Activated CD4-positive, alpha-beta T cell treated with anti-CD3 and anti-CD28 coated beads for 36 hours (primary cell): ENCODE measurements at regions not wholly inside any gene's neighbourhood (a gene's known extent, or its start where the extent isn't known, plus 50 kb on each side); places are given as distances from the start of the nearest gene placed in this dataset.
A peak's percentile ranks its signal among the peaks of the same experiment; 100 is the strongest.

ENCODE experiments used
- ATAC-seq: fragments of 200-7000 bp; cut with Tn5 transposase; one replicate; pipeline ENCODE4 v1.10.0; 2021; ENCODE audit warnings: mild to moderate bottlenecking, moderate library complexity
- CTCF ChIA-PET: fragments of 350-600 bp; sonication (Branson Sonifier 250); formaldehyde crosslinking; loops from one replicate; lab custom pipeline; 2021; ENCODE audit warnings: antibody characterized with exemption; lab: Charles Lee
- POLR2A ChIA-PET: fragments of 350-600 bp; sonication (Branson Sonifier 250); formaldehyde crosslinking; loops from one replicate; lab custom pipeline; 2021; ENCODE audit warnings: antibody characterized with exemption, inconsistent platforms; lab: Charles Lee
- DNase-seq: peaks from one replicate; pipeline ENCODE4 v3.0.0-alpha.2; 2020
- H3K27ac Mint-ChIP-seq: one replicate; pipeline ENCODE4 v1.8.0; 2021; ENCODE audit warnings: mixed read lengths
- H3K27me3 Mint-ChIP-seq: one replicate; pipeline ENCODE4 v1.8.0; 2021; ENCODE audit warnings: mixed read lengths
- H3K36me3 Mint-ChIP-seq: one replicate; pipeline ENCODE4 v1.8.0; 2021; ENCODE audit warnings: low read depth, mixed read lengths
- H3K4me1 Mint-ChIP-seq: one replicate; pipeline ENCODE4 v1.8.0; 2021; ENCODE audit warnings: mixed read lengths
- H3K4me3 Mint-ChIP-seq: one replicate; pipeline ENCODE4 v1.8.0; 2021; ENCODE audit warnings: mild to moderate bottlenecking, moderate library complexity, mixed read lengths
- H3K9me3 Mint-ChIP-seq: one replicate; pipeline ENCODE4 v1.8.0; 2021; ENCODE audit warnings: low read depth, mixed read lengths
- intact Hi-C, 2 experiments: fragments of 100-400 bp; cut with DNase I in 1 of 2; cut with micrococcal nuclease in 1 of 2; formaldehyde crosslinking; loops; one replicate each; pipeline versions ENCODE4 v1.14.2 to v1.15.1; 2022 to 2024; cut with DNase I, micrococcal nuclease

DNA sequence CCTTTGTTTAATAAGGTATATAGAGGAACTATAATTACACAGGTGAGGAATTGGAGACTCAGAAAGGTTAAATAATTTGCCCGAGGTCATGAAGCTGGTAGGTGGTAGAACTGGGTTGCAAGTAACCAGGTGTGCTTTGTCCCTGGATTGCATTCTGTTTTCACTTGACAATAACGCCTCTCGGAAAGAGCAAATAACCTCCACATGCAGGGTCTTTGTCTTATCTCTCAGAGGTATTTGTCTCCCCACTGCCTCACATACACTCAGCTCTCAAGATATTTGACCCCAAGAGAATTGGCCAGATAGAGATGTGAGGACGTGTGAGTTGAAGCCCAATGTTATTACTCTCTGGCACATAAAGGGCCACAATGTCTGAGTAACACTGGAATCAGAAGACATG lies 320.9 kb upstream of the ONECUT1 start:
- Mint-ChIP-seq H3K4me1 (no peaks in the 10 kb centered on the region), H3K27ac (no peak overlapping the region), H3K36me3 (no peaks in the 10 kb centered on the region), H3K9me3 (no peaks in the 10 kb centered on the region), H3K4me3 (no peak overlapping the region), H3K27me3 (peaks cover 4% of the 10 kb centered on the region)
- intact Hi-C loops, result no loop called here
- ChIA-PET CTCF (no interaction called here), POLR2A (no interaction called here)
- DNase-seq (no peak), ATAC-seq (no peak)

DNA sequence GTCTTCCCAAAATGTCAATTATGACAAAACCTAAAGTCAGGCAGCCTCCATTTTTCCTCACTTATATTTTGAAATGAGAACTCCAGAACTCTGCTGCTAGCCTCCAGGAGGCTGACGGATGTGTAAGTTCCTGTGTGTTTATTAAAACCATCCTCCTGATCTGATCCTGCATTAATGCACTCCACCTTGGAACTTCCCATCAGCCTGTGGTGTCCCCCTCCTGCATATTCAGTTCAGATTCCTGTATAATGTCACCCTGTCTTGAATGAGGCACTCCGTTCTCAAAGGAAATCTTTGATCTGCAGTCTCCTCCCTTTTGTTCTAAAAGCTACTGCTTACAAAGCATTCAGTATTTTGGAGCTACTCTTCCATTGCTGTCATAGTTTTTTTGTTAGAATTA lies 318.2 kb upstream of the ONECUT1 start:
- ChIA-PET CTCF (no interaction called here), POLR2A (no interaction called here)
- Mint-ChIP-seq H3K27me3 (peaks cover 4% of the 10 kb centered on the region), H3K9me3 (no peaks in the 10 kb centered on the region), H3K4me1 (no peaks in the 10 kb centered on the region), H3K36me3 (no peaks in the 10 kb centered on the region), H3K27ac (no peak overlapping the region), H3K4me3 (no peak overlapping the region)
- ATAC-seq, result no peak
- intact Hi-C loops, result no loop called here
- no peak for DNase-seq

DNA sequence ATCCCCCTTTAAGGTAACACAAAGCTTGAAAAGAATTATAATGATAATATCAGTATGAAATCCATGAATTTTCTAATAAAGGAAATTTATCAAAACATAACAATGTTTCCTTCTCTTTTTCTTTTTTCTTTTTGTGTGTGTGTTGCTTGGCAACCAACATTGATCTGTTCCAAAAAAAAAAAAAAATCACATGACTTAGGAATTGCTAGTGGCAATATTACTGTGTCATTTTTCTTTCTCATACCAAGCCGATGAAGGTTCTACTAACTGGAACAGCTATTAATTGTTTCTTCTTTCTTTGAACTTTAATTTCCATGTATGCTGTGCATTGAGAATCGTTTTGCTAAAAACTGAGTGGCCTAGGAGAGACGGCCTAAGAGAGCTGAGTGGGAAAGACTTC lies 317.7 kb upstream of the ONECUT1 start:
- no peaks in the 10 kb centered on the region for H3K9me3 Mint-ChIP-seq
- peaks cover 4% of the 10 kb centered on the region for H3K27me3 Mint-ChIP-seq
- no peak for ATAC-seq
- intact Hi-C loops, result no loop called here
- CTCF ChIA-PET, result interaction anchor here (0.6 kb wide), 1 partner anchor 12 kb away, joined by 4 read pairs; no protein-coding TSS in a partner anchor
- H3K4me3 Mint-ChIP-seq, result no peak overlapping the region
- H3K27ac Mint-ChIP-seq, result no peak overlapping the region
- POLR2A ChIA-PET, result no interaction called here
- H3K4me1 Mint-ChIP-seq, result no peaks in the 10 kb centered on the region
- no peak for DNase-seq
- no peaks in the 10 kb centered on the region for H3K36me3 Mint-ChIP-seq

DNA sequence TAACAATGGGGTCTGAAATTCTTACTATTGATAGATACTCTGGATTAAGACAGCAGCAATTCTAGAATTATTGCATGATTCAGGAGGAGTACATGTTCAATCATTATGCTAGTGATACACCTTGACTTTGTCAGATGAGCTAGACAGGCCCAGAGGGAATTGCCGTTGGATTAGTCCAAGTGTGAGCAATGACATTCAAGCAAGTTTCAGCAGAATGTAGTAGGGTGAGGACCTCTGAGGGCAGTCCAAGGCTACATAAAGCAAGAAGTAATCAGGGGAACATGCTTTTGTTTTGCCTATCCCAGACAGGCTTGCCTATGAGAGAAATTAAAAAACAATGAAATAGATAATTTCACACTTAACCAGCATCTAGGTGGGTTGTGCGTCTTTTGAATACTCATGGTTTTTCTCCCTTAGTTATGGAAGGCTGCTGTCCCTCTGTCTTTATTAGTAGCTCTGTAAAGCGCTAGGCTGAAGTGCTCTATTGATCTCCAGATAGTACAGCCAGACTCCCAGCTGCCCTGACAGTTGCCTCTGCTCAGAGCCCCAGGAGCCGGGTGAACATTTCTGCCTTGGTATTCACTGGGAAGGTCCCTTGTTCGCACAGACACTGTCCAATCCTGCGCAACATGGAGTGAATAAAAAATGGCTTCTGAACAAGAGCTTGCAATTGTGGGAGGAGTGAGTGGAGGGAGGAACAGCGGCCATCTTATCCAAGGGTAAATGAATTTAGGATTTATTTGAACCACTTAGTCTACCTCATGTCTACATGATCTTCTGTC lies 316.6 kb upstream of the ONECUT1 start:
- intact Hi-C loops, result no loop called here
- POLR2A ChIA-PET, result no interaction called here
- CTCF ChIA-PET, result no interaction called here
- Mint-ChIP-seq H3K27ac (no peak overlapping the region), H3K36me3 (no peaks in the 10 kb centered on the region), H3K4me3 (no peak overlapping the region), H3K9me3 (no peaks in the 10 kb centered on the region), H3K27me3 (peaks cover 5% of the 10 kb centered on the region), H3K4me1 (no peaks in the 10 kb centered on the region)
- DNase-seq (no peak), ATAC-seq (no peak)

DNA sequence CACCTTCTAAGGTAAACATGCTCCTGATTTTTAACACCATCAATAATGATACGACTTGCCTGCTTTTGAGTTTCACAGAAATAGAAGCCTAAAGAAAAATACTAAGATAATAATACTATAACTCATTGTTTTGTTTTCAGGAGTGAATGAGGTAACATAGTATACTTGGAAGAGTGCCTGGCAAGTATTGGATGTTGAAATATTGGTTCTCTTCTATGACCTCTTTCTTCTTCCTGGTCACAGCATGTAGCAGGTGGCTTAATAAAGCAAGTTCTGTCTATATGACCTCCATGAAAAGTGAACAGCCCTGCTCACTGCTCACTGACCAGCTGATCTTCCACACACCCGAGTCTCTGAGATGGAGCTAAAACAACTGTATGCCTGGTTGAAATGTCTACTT lies 312.3 kb upstream of the ONECUT1 start:
- Mint-ChIP-seq H3K9me3 (no peaks in the 10 kb centered on the region), H3K36me3 (no peaks in the 10 kb centered on the region), H3K27me3 (peaks cover 4% of the 10 kb centered on the region), H3K27ac (no peak overlapping the region), H3K4me1 (no peaks in the 10 kb centered on the region), H3K4me3 (no peak overlapping the region)
- DNase-seq (no peak), ATAC-seq (no peak)
- POLR2A ChIA-PET, result no interaction called here
- CTCF ChIA-PET, result no interaction called here
- intact Hi-C loops, result no loop called here

DNA sequence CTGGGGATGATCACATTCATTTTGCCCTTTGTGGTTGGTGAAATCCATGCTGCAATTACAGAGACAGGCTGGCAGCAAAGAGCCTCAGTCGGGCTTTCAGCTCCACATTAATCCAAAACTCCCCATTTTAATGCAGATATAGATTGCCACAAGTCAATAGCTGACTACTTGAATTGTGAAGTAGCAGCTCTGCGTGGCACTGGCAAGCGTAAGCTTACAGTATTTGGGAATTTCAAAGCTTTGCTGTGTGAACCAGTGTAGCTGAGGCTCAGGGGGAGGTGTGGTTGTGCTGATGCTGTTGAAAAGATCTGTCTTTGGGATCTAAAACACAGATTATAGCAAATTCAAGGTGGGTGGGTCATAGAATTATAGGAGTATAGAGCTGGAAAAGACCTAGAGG lies 290.3 kb upstream of the ONECUT1 start:
- Mint-ChIP-seq H3K4me3 (no peak overlapping the region), H3K4me1 (no peaks in the 10 kb centered on the region)
- CTCF ChIA-PET, result no interaction called here

DNA sequence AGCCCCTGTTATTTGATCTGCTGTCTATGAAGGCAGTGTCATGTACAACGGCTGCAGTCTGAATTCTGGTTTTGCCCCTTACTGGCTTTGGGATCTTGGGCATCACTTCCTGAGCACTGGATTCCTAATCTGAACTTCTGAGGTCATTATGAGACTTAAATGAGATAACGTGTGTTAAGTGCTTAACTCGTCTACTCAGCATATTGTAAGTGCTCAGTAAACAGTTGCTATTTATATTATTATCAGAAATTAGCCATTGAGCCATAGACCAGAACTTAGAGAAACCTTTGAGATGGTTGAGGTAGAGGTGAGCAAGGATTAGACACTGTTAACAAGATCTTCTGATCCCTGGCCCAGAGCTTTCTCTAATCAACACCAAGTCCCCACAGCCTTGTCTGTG lies 284.1 kb upstream of the ONECUT1 start:
- Mint-ChIP-seq H3K9me3 (no peaks in the 10 kb centered on the region), H3K36me3 (no peaks in the 10 kb centered on the region), H3K4me1 (no peaks in the 10 kb centered on the region), H3K27ac (no peak overlapping the region), H3K27me3 (peaks cover 2% of the 10 kb centered on the region), H3K4me3 (no peak overlapping the region)
- ATAC-seq, result no peak
- ChIA-PET CTCF (no interaction called here), POLR2A (no interaction called here)
- DNase-seq, result no peak
- intact Hi-C loops, result no loop called here

More for the DNA sequence above, 290.3 kb upstream of the ONECUT1 start:
- ATAC-seq (no peak), DNase-seq (no peak)
- Mint-ChIP-seq H3K27me3 (peaks cover 4% of the 10 kb centered on the region), H3K27ac (no peak overlapping the region), H3K9me3 (no peaks in the 10 kb centered on the region), H3K36me3 (no peaks in the 10 kb centered on the region)
- POLR2A ChIA-PET, result no interaction called here
- intact Hi-C loops, result no loop called here

DNA sequence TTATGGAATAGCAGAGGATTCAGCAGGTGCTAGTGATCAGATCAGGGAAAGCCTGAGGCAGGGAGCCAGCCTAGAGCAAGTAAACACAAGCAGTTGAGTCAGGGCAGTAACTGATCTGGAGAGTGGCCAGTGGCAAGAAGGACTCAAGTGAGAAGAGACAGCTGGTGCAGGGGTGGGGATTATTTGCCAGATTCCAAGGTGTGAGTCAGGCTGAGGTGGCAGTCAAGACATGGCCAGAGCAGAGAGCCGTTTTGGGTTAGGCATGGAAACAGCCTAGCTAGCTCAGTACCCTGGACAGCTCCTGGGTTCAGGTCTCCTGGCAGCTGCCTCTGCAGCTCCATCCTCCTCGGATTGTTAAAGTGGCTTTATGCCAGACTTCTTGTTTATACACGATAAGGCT lies 281.9 kb upstream of the ONECUT1 start:
- H3K36me3 Mint-ChIP-seq, result no peaks in the 10 kb centered on the region
- no peaks in the 10 kb centered on the region for H3K27me3 Mint-ChIP-seq
- DNase-seq (peak; percentile 47), ATAC-seq (no peak)
- H3K27ac Mint-ChIP-seq, result no peak overlapping the region
- H3K9me3 Mint-ChIP-seq, result no peaks in the 10 kb centered on the region
- no peaks in the 10 kb centered on the region for H3K4me1 Mint-ChIP-seq
- ChIA-PET CTCF (no interaction called here), POLR2A (no interaction called here)
- H3K4me3 Mint-ChIP-seq, result no peak overlapping the region
- intact Hi-C loops, result no loop called here

DNA sequence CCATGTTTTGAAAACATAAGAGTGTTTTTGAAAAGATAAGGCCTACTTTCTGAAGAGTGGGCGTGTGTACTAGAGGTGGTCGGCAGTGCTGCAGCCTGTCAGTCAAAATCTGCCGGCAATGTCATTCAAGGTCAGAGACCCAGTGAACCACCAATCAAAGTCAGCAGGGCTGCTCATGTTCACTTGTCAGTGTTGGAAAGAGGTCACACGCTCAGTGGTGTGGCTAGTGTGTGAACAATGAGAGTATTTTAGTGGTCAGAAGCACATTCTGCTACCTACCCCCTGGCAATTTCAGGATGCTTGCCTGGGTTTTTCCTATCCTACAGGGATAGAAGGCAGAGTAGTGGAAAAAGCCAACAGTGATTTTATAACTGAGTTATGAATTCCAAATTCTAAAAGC lies 278.5 kb upstream of the ONECUT1 start:
- Mint-ChIP-seq H3K4me3 (no peak overlapping the region), H3K4me1 (no peaks in the 10 kb centered on the region), H3K27ac (no peak overlapping the region), H3K9me3 (no peaks in the 10 kb centered on the region), H3K27me3 (no peaks in the 10 kb centered on the region), H3K36me3 (no peaks in the 10 kb centered on the region)
- ATAC-seq, result no peak
- intact Hi-C loops, result no loop called here
- POLR2A ChIA-PET, result no interaction called here
- CTCF ChIA-PET, result no interaction called here
- DNase-seq, result no peak

DNA sequence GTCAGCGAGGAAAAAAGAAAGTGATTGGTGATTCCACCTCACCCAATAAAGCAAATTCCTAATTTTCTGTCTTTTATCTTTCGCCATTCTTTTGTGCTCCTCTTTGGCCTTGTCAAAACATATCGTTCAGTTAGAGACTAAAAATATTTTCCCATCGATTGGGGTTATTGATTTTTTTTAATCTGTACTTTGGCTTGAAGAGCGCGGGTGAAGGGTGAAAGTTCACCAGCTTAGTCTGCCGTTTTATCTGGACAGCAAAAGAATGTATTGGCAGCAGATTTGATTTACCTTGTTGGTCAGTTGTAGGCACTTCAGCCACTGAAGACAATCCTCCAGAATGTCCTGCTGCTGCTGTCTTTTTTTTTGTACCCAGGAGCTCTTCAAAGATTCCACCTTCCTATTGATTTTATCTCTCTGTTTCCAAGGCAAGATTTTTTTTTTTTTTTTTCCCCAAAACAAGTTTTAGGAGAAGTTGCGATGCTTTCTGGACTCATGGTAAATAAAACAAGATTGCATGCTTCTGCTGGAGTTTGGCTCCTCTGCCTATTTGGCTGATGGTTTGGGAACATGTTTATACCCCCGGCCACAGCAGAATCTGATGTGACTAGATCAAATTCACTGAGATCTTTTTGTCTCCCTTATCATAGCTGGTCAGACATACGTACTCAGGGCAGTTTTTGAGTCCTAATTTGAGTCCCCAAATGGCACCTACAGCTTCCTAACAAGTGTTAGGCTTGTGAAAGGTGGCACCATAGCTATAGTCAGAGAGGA lies 269.3 kb upstream of the ONECUT1 start:
- DNase-seq (no peak), ATAC-seq (no peak)
- H3K9me3 Mint-ChIP-seq, result peaks cover 3% of the 10 kb centered on the region
- H3K27ac Mint-ChIP-seq, result no peak overlapping the region
- intact Hi-C loops, result no loop called here
- CTCF ChIA-PET, result no interaction called here
- no peaks in the 10 kb centered on the region for H3K4me1 Mint-ChIP-seq
- H3K36me3 Mint-ChIP-seq, result no peaks in the 10 kb centered on the region
- H3K4me3 Mint-ChIP-seq, result no peak overlapping the region
- no peaks in the 10 kb centered on the region for H3K27me3 Mint-ChIP-seq
- POLR2A ChIA-PET, result no interaction called here

DNA sequence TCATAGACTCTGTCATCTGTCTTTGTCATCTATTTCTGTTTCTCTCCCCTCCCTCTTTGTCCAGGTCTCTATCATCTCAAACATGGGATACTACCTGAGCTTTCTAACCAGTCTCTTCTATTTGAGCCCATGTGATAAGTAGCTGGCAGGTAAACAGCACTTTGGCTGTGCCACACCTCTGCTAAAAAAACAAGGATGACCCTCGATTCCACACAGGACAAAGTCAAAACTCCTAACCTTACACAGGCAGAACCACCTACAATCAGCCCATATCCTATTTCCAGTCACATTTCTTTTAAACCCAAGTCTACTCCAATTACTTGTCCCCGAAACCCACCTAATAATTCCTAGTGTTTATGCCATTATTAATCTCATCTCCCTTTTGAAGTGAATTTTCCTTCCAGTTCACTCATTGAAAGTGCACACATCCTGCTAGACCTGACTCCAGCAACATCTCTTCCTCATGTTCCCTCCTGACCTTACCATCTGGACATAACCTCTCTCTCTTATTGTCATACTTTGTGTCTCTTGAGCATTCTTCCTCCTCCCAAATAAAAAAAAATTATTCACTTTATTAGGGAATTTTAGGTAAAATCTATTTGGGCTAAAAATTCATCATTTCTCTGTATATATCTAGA lies 256.1 kb upstream of the ONECUT1 start:
- H3K4me3 Mint-ChIP-seq, result no peak overlapping the region
- no peak for DNase-seq
- H3K4me1 Mint-ChIP-seq, result no peaks in the 10 kb centered on the region
- no peaks in the 10 kb centered on the region for H3K27me3 Mint-ChIP-seq
- H3K36me3 Mint-ChIP-seq, result no peaks in the 10 kb centered on the region
- peaks cover 5% of the 10 kb centered on the region for H3K9me3 Mint-ChIP-seq
- no peak for ATAC-seq
- H3K27ac Mint-ChIP-seq, result no peak overlapping the region
- intact Hi-C loops, result no loop called here
- CTCF ChIA-PET, result no interaction called here
- POLR2A ChIA-PET, result no interaction called here

DNA sequence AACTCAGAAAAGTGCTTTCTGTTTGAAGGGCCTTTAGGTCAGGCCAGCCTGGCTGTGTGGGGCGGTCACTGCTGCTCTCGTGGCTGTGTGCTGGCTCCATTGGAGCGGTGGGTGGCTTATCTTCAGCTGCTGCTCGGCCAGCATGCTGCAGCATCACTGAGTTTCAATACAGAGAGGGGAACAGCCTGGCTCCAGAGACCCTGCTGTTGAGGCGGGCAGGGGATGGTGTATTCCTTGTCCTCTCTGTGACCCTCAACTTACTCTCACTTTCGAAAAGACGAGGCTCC lies 248.5 kb upstream of the ONECUT1 start:
- POLR2A ChIA-PET, result no interaction called here
- Mint-ChIP-seq H3K27ac (no peak overlapping the region), H3K36me3 (no peaks in the 10 kb centered on the region), H3K4me1 (no peaks in the 10 kb centered on the region), H3K4me3 (no peak overlapping the region), H3K9me3 (peaks cover 1% of the 10 kb centered on the region), H3K27me3 (peaks cover 11% of the 10 kb centered on the region)
- CTCF ChIA-PET, result no interaction called here
- ATAC-seq (no peak), DNase-seq (no peak)
- intact Hi-C loops, result no loop called here
